ES-I3 (cell line): ENCODE measurements at regions not wholly inside any gene's neighbourhood (a gene's known extent, or its start where the extent isn't known, plus 50 kb on each side); places are given as distances from the start of the nearest gene placed in this dataset.

Experiments
- H3K36me3 ChIP-seq: 2 replicates; pipeline ENCODE4 v1.6.1; 2013; ENCODE audit warnings: mild to moderate bottlenecking, low read length, control low read depth, moderate library complexity; ENCODE audit not compliant: insufficient read depth
- H3K4me1 ChIP-seq: 2 replicates; pipeline ENCODE4 v1.6.1; 2013; ENCODE audit warnings: mild to moderate bottlenecking, control low read depth, low read length; ENCODE audit not compliant: insufficient read depth
- H3K9ac ChIP-seq: 2 replicates; pipeline ENCODE4 v1.6.1; 2013; ENCODE audit warnings: low read depth, mild to moderate bottlenecking, low read length, moderate library complexity
- H3K9me3 ChIP-seq: 2 replicates; pipeline ENCODE4 v1.6.1; 2013; ENCODE audit warnings: mild to moderate bottlenecking, low read length, moderate library complexity; ENCODE audit not compliant: control insufficient read depth, insufficient read depth

- Histone ChIP-seq H3K36me3 (no peaks in the 10 kb centered on the region), H3K4me1 (peaks cover 22% of the 10 kb centered on the region), H3K9me3 (no peaks in the 10 kb centered on the region), H3K9ac (no peak overlapping the region)
Observed at GRCh38 chr18:41459656-41460055, 495.4 kb upstream of the PIK3C3 start.

- Histone ChIP-seq H3K4me1 (peaks cover 12% of the 10 kb centered on the region), H3K9ac (no peak overlapping the region), H3K9me3 (no peaks in the 10 kb centered on the region), H3K36me3 (no peaks in the 10 kb centered on the region)
Observed at GRCh38 chr18:41458376-41458775, 496.7 kb upstream of the PIK3C3 start.

- Histone ChIP-seq H3K4me1 (peaks cover 8% of the 10 kb centered on the region), H3K9ac (no peak overlapping the region), H3K36me3 (no peaks in the 10 kb centered on the region), H3K9me3 (no peaks in the 10 kb centered on the region)
Observed at GRCh38 chr18:41457765-41458326, 497.2 kb upstream of the PIK3C3 start.

- Histone ChIP-seq H3K4me1 (peaks cover 7% of the 10 kb centered on the region), H3K9ac (no peak overlapping the region), H3K36me3 (no peaks in the 10 kb centered on the region), H3K9me3 (no peaks in the 10 kb centered on the region)
Observed at GRCh38 chr18:41456831-41457230, 498.2 kb upstream of the PIK3C3 start.

GRCh38 chr18:41449612-41450011 lies 505.4 kb upstream of the PIK3C3 start:
- H3K36me3 ChIP-seq = no peaks in the 10 kb centered on the region
- H3K9ac ChIP-seq = no peak overlapping the region
- H3K9me3 ChIP-seq = no peaks in the 10 kb centered on the region
- no peaks in the 10 kb centered on the region for H3K4me1 ChIP-seq

GRCh38 chr18:41444943-41445342 lies 510.1 kb upstream of the PIK3C3 start:
- no peaks in the 10 kb centered on the region; the same call in 1 of the 2 replicates for H3K9me3 ChIP-seq
- H3K36me3 ChIP-seq = no peaks in the 10 kb centered on the region
- no peaks in the 10 kb centered on the region for H3K4me1 ChIP-seq
- no peak overlapping the region for H3K9ac ChIP-seq

GRCh38 chr18:41436772-41437171 lies 518.3 kb upstream of the PIK3C3 start:
- Histone ChIP-seq H3K4me1 (no peaks in the 10 kb centered on the region), H3K9me3 (no peaks in the 10 kb centered on the region; the same call in 1 of the 2 replicates), H3K9ac (no peak overlapping the region), H3K36me3 (no peaks in the 10 kb centered on the region)

- no peaks in the 10 kb centered on the region; the same call in 1 of the 2 replicates for H3K9me3 ChIP-seq
- H3K36me3 ChIP-seq = no peaks in the 10 kb centered on the region
- no peak overlapping the region for H3K9ac ChIP-seq
- no peaks in the 10 kb centered on the region for H3K4me1 ChIP-seq
Observed at GRCh38 chr18:41418598-41418997, 536.4 kb upstream of the PIK3C3 start.

- no peaks in the 10 kb centered on the region for H3K4me1 ChIP-seq
- H3K9me3 ChIP-seq = no peaks in the 10 kb centered on the region; the same call in 1 of the 2 replicates
- H3K36me3 ChIP-seq = no peaks in the 10 kb centered on the region
- H3K9ac ChIP-seq = no peak overlapping the region
Observed at GRCh38 chr18:41416044-41416443, 539.0 kb upstream of the PIK3C3 start.

- H3K9ac ChIP-seq = no peak overlapping the region
- no peaks in the 10 kb centered on the region for H3K4me1 ChIP-seq
- no peaks in the 10 kb centered on the region; the same call in 1 of the 2 replicates for H3K9me3 ChIP-seq
- no peaks in the 10 kb centered on the region for H3K36me3 ChIP-seq
Observed at GRCh38 chr18:41410006-41410405, 545.0 kb upstream of the PIK3C3 start.

GRCh38 chr18:41406834-41407233 lies 548.2 kb upstream of the PIK3C3 start:
- Histone ChIP-seq H3K9ac (no peak overlapping the region), H3K9me3 (no peaks in the 10 kb centered on the region), H3K4me1 (no peaks in the 10 kb centered on the region), H3K36me3 (no peaks in the 10 kb centered on the region)

GRCh38 chr18:41396861-41397260 lies 558.2 kb upstream of the PIK3C3 start:
- Histone ChIP-seq H3K36me3 (no peaks in the 10 kb centered on the region), H3K9me3 (no peaks in the 10 kb centered on the region), H3K4me1 (peaks cover 6% of the 10 kb centered on the region; the same call in 1 of the 2 replicates), H3K9ac (no peak overlapping the region)

GRCh38 chr18:41396211-41396610 lies 558.8 kb upstream of the PIK3C3 start:
- Histone ChIP-seq H3K36me3 (no peaks in the 10 kb centered on the region), H3K9me3 (no peaks in the 10 kb centered on the region), H3K9ac (no peak overlapping the region), H3K4me1 (peaks cover 8% of the 10 kb centered on the region; the same call in 1 of the 2 replicates)

- Histone ChIP-seq H3K9me3 (no peaks in the 10 kb centered on the region), H3K9ac (no peak overlapping the region), H3K36me3 (no peaks in the 10 kb centered on the region), H3K4me1 (peaks cover 14% of the 10 kb centered on the region; the same call in 1 of the 2 replicates)
Observed at GRCh38 chr18:41395695-41396094, 559.3 kb upstream of the PIK3C3 start.

- Histone ChIP-seq H3K4me1 (peaks cover 15% of the 10 kb centered on the region; the same call in 1 of the 2 replicates), H3K9ac (peak overlapping the region; percentile 14; the same call in 1 of the 2 replicates), H3K36me3 (no peaks in the 10 kb centered on the region), H3K9me3 (no peaks in the 10 kb centered on the region)
Observed at GRCh38 chr18:41391616-41392595, 563.1 kb upstream of the PIK3C3 start.
